ENCODE measurements at regions not wholly inside any gene's neighbourhood (a gene's known extent, or its start where the extent isn't known, plus 50 kb on each side); places are given as distances from the start of the nearest gene placed in this dataset.

GRCh38 chr21:21818898-21819297 is 820.7 kb downstream of the NCAM2 start:
- no peaks in the 10 kb centered on the region for H3K9me3 ChIP-seq
- no peaks in the 10 kb centered on the region for H3K36me3 ChIP-seq
- DNase-seq, result no peak
- H3K4me1 ChIP-seq, result no peaks in the 10 kb centered on the region
- no peak overlapping the region for H3K4me3 ChIP-seq
- no peak overlapping the region for H3K27ac ChIP-seq
- 47 to 69% methylated on average over 2 of the region's 2 CpGs for WGBS, 2 donors
- no peak for ATAC-seq
- no peak for FAIRE-seq
- intact Hi-C loops (cut with DNase I), result no loop called here
- no peaks in the 10 kb centered on the region for H3K27me3 ChIP-seq
- TF ChIP-seq, protein P1, sequence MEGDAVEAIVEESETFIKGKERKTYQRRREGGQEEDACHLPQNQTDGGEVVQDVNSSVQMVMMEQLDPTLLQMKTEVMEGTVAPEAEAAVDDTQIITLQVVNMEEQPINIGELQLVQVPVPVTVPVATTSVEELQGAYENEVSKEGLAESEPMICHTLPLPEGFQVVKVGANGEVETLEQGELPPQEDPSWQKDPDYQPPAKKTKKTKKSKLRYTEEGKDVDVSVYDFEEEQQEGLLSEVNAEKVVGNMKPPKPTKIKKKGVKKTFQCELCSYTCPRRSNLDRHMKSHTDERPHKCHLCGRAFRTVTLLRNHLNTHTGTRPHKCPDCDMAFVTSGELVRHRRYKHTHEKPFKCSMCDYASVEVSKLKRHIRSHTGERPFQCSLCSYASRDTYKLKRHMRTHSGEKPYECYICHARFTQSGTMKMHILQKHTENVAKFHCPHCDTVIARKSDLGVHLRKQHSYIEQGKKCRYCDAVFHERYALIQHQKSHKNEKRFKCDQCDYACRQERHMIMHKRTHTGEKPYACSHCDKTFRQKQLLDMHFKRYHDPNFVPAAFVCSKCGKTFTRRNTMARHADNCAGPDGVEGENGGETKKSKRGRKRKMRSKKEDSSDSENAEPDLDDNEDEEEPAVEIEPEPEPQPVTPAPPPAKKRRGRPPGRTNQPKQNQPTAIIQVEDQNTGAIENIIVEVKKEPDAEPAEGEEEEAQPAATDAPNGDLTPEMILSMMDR (IDR thresholded peaks at IDR 0.05), result no peak

DNA sequence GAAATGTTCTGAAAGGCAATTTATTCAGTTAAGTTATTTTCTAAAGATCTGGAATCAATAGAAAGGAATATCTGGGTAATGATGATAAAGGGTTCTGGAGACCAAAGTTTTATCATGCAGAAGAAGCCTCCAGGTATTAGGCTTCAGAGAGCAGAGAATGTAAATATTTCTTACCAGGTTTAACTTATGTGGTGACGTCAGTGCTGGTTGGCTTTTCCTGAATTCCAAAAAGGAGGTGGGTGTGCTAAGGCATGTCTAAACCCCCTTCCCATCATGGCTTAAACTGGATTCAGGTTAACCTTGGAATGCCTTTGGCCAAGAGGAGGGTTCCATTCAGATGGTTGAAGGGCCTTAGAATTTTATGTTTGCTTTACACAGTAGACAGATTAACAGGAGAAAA is 829.9 kb downstream of the NCAM2 start:
- DNase-seq (no peak), ATAC-seq (no peak), FAIRE-seq (no peak)
- Histone ChIP-seq H3K36me3 (no peaks in the 10 kb centered on the region), H3K9me3 (no peaks in the 10 kb centered on the region), H3K4me1 (no peaks in the 10 kb centered on the region), H3K4me3 (no peak overlapping the region), H3K27me3 (no peaks in the 10 kb centered on the region), H3K27ac (no peak overlapping the region)
- WGBS, 2 donors, result 29 to 42% methylated on average over 1 of the region's 1 CpG
- intact Hi-C loops (cut with DNase I), result no loop called here
- TF ChIP-seq, protein P1 (IDR thresholded peaks at IDR 0.05), result no peak

- TF ChIP-seq, protein P1 (IDR thresholded peaks at IDR 0.05), result no peak
- 68 to 71% methylated on average over 11 of the region's 11 CpGs for WGBS, 2 donors
- Histone ChIP-seq H3K4me3 (no peak overlapping the region), H3K27me3 (no peaks in the 10 kb centered on the region), H3K27ac (no peak overlapping the region), H3K4me1 (no peaks in the 10 kb centered on the region), H3K9me3 (no peaks in the 10 kb centered on the region), H3K36me3 (no peaks in the 10 kb centered on the region)
- DNase-seq (peak in 1 of 6 donors; percentile 17), ATAC-seq (no peak), FAIRE-seq (no peak)
- intact Hi-C loops (cut with DNase I), result no loop called here
Measured at GRCh38 chr21:21831036-21831435, 832.8 kb downstream of the NCAM2 start.

- no peak for ATAC-seq
- H3K27me3 ChIP-seq, result no peaks in the 10 kb centered on the region
- no peak for DNase-seq
- no peaks in the 10 kb centered on the region for H3K4me1 ChIP-seq
- H3K27ac ChIP-seq, result no peak overlapping the region
- H3K9me3 ChIP-seq, result no peaks in the 10 kb centered on the region
- intact Hi-C loops (cut with DNase I), result no loop called here
- no peak overlapping the region for H3K4me3 ChIP-seq
- no peak for FAIRE-seq
- TF ChIP-seq, protein P1 (IDR thresholded peaks at IDR 0.05), result no peak
- WGBS, 2 donors, result 34 to 48% methylated on average over 1 of the region's 1 CpG
- H3K36me3 ChIP-seq, result no peaks in the 10 kb centered on the region
Measured at GRCh38 chr21:21845901-21846300, 847.7 kb downstream of the NCAM2 start.

DNA sequence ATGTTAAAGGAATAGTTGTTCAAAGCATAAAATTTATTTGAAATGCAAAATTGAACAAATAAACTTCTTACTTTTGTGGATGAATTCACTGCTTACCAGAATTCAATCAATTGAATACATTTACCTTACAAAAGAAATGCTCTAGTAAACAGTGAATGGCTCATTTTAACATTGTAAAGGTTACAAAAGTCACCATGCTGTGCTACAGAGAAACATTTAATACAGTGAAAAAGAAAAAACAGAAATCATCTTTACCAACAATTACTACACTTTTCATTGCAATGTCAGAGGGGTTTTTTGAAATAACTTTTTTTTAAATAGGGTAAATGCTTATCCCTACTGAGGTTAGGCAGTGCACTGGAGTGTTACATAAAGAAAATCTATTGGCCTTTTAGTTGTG is 853.0 kb downstream of the NCAM2 start:
- Histone ChIP-seq H3K27me3 (no peaks in the 10 kb centered on the region), H3K4me3 (no peak overlapping the region), H3K9me3 (no peaks in the 10 kb centered on the region), H3K4me1 (no peaks in the 10 kb centered on the region), H3K27ac (no peak overlapping the region), H3K36me3 (no peaks in the 10 kb centered on the region)
- intact Hi-C loops (cut with DNase I), result no loop called here
- TF ChIP-seq, protein P1 (IDR thresholded peaks at IDR 0.05), result no peak
- FAIRE-seq, result no peak
- DNase-seq, result no peak
- ATAC-seq, result no peak
